ENCODE measurements at regions not wholly inside any gene's neighbourhood (a gene's known extent, or its start where the extent isn't known, plus 50 kb on each side); places are given as distances from the start of the nearest gene placed in this dataset.

DNA sequence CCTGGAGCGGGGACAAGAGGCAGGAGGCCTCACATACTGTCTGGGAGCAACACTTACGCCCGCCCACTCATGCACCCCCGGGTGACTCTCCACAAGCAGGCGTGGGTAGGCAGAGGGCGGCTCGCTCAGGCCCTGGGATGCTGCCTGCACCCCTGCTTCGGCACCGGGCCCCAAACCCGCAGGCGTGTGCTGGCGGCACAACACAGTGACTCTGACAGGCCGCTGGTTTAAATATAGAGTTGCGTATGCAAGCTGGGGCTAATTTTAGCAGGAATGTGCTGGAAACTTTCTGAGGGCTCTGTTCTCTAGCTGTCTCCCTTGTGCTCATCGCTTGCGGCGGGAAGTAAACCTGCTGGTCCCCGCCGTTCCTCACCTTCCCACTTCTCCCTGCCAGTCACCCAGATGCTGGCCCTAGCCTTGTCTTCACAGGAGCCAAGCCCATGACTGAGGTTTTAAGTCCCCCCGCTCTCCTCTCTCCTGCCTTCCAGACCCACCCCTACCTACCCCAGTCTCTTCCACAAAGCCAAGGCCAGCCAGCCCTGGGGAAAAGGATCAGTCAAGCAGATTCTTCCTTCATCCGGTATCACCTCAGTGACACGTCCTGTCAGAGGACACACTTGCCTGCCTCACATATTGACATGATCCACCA is 94.5 kb upstream of the FOXP4 start:
- DNase-seq: no peak

DNA sequence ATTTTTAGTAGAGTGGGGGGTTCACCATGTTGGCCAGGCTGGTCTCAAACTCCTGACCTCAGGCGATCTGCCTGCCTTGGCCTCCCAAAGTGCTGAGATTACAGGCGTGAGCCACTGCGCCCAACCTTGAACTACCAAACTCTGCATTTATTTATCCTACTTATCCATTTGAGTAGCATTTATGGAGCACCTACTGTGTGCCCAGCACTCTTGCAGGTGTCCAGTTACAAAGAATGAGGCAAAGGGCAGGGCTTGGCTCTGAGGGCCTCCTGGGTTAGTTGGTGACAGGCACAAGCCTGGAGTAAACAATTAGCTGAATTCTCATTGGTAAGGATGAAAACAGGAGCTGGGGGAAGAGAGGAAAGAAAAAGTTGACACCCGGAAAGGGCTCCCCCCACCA is 93.4 kb upstream of the FOXP4 start:
- no peak for DNase-seq

DNA sequence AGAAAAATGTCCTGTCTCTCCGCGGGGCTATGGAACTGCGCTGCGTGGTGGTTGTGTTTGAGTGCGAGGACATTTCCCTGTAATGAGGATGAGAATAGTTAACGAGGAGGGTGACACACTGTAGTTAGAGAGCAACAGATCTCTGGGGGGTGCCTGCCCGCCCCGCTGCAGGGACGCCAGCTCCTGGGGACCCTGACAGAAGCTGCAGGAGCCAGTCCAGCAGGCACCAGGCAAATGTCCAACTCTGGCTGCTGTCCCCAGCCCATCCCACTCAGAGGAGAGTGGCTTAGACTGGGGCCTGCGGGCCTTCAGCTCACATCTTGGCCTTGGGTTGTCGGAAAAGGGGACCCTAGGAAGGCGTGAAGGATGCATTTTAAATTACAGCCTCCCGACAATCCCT is 92.9 kb upstream of the FOXP4 start:
- DNase-seq: no peak

DNA sequence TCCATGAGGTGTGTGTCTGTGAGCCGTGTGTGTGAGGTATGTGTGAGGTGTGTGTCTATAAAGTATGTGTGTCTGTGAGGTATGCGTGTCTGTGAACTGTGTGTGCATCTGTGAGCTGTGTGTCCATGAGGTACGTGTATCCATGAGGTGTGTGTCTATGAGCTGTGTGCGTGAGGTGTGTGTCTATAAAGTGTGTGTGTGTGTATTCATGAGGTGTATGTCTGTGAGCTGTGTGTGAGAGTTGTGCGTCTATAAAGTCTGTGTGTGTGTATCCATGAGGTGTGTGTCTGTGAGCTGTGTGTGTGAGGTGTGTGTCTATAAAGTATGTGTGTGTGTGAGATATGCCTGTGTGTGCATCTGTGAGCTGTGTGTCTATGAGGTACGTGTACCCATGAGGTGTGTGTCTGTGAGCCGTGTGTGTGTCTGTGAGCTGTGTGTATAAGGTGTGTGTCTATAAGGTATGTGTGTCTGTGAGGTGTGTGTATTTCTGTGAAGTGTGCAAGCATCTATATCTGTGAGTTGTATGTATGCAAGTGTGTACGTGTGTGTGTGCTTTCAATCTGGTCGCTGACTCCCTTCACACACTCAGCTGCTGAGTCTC is 91.9 kb upstream of the FOXP4 start:
- no peak for DNase-seq

DNA sequence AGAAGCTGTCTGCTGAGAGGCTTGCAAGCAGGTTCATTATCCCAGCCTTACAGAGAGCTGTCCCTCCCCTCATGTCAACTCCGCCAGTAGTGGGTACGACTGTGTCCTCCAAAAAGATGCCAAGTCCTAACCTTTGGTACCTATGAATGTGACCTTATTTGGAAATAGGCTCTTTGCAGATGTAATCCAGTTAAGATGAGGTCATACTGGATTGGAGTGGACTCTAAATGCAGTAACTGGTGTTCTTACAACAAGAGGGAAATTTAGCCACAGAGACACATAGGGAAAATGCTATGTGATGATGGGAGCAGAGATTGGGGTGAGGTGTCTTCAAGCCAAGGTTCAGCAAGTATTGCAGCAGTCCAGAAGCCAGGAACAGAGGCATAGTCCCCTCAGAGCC is 90.8 kb upstream of the FOXP4 start:
- no peak for DNase-seq

DNA sequence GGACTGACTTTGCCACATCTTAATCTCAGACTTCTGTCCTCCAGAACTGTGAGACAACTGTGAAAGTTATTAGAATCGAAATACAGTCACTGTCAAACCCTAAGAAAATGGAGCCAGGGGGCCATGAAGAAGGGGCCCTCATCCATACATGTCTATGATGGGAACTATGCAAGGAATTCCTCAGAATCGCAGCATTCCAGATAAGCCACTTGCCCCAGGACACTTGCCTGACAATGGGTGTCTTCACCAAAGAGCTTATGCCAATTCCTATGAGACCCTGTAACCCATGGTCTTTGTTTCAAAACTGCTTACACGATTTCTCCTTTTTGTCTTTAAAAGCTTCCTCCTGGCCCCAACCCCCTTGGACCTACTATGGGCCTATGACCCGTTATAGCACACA is 90.4 kb upstream of the FOXP4 start:
- DNase-seq: no peak

DNA sequence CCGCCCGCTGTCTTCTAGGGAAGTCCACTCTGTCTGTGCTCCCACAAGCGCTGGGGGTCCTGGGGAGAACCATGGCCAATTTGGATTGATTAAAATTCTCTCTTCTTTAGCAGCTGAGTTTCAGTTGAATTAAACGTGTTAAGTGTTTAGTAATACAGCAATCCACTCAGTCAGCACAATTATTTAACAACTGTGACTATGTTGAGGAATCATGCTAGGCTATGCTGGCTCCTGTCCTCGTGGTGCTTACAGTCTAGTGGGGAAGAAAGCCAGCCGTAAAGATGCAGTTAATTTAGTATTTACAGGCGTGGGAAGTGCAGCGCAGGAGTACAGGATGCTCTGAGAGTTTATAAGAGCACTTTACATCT is 88.9 kb upstream of the FOXP4 start:
- no peak for DNase-seq

DNA sequence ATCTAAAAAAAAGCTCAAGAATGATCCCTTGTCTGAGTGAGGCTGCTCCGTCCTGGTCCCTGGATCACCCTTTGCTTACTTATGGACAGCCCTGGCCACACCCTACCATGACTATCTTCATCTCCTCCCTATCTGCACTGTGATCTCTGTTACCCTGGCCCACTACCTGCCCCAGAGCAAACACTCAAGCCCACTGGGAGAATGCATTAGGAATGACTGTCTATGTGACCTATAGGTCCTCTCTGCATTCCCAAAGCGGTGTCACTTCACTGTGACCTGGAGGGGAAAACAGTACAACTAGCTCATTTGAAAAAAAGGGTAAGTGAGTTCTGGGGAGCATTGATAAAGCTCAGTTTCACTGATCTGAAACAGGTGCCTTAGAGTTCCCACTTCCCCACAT is 86.4 kb upstream of the FOXP4 start:
- no peak for DNase-seq

DNA sequence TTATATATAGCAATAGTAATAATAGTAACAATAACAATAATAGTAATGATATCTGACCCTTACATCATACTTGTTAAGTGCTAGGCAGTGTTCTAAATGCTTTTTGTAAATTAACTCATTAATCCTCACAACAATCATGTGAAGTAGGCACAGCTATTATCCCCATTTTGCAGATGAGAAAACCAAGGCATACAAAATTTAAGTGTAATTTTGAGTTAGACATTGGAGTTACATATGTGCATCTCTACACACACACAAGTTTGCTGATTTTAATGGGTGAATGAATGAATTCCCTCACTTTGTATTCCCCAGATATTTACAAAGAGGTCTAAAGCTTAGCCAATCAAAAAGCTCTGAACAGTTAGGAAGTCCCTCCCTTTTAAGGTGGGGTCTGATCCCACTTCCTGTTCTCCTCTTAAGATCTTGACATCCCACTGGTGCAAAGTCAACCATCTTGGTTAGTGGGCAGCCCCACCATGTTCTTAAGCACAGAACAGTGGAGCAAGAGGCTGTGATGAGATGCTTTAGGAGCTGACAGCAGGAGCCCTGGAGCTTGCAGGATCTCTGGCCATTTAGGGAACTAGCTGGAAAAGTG is 85.3 kb upstream of the FOXP4 start:
- DNase-seq: no peak

DNA sequence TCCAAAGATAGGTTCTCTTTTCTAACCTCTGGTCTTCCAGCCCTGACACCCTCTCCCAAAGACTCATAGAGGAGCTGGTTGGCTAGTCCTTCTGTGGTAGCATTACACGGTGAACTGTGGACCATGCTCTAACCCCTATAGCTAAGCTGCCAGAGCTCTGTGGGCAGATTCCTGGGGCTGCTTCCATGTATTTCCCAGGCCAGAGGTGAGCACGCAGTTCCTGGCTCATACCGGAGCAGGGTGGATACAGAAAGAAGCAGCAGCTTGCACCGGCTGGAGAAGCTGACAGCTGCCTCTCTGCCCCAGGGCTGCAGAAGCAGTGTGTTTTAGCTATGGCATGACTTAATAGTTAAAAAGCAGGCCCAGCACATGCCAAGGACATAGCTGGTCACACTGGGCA is 84.1 kb upstream of the FOXP4 start:
- no peak for DNase-seq

DNA sequence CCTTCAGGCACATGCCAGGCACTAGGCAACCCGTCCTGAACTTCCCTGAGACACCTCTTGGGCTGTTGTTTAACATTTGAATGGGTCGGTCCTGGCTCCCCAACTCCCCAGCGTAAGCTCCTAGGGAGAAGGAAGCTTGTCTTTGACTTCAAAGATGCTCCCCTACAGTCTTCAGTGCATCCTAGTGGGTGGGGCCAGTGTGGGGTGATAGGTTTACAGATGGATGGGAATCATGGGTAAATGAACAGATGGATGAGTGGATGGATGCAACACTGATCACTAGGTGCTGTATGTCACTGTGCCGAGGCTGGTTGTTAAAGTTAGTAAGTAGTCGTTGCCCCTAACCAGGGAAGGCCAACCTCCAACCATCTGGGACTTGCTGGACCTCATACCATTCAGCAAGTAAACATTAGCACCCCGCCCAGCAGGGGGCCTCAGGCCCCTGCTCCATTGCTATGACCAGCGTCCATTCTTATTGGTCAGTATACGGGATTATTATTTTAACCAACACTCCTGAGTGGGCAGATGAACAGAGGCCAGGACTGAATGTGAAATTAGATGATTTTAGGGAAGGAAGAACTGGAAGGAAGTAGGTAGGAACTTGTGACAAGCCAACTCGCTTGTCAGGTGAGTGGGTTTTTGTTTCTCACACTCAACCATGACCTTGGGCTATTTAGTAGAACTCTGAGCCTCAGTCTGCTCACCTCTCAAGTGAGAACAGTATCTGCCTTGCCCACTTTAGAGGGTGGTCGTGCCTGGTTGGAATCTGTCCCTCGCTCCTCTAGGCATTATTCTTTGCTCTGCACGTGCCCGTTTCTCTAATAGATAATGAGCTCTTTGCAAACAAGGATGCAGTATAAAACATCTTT is 82.9 kb upstream of the FOXP4 start:
- DNase-seq: no peak

DNA sequence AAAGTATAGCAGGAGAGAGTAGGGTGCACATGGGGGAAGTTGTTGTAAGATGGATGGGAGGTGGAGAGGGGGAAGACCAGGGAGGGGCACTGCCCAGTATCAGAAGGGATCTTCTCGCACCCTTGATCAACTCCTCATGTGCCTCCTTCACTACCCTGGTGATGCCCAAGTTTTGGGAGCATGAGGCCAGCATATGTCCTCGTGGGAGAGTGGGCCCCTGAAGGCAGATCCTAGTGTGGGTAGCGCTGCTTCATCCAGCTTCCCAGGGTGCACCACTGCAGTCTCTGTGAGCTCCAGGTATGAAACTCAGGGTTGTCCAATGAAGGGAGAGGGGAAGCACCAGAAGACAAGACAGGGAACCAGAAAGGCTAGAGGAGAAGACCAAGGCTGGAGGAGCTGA is 82.2 kb upstream of the FOXP4 start:
- no peak for DNase-seq

DNA sequence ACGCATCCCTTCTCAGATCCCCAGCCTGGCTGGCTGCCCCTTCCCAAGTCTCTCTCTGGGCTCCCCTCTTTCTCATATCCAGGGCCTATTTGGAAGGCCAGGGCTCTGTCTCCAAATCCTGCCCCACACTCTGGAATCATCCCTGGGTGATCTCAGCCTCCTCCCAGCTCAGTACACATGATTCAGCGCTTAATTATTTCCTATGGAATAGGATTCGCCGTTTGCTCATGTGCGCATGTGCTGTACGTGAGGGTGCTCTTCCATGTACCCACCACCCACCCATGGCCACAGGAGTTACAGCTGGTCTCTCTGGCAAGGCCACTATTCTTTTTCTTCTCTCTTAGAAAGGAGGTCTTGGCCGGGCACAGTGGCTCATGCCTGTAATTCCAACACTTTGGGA is 81.7 kb upstream of the FOXP4 start:
- DNase-seq: no peak

DNA sequence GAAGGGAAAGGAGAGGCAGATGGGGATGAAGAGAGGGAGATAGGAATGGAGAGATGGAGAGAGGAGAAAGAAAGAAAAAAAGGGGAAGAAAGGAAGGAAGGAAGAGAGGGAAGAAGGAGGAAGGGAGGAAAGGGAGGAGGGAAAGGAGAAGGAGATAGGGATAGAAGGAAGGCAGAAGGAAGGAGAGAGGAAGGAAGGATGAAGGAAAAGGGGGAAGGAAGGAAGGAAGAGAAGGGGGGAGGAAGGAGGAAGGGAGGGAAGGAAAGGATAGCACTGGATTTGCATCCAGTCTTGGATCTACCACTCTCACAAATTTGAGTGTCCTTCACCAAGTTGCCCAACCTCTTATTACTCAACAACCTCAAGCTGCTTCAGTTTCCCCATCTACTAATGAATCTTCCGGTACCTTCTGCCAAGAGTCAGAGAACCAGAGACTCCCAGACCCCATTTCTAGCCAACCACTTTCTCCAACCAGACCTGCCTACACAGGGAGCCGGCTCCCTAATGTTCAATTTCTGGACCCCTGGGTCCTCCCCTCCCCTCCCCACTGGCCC is 79.7 kb upstream of the FOXP4 start:
- DNase-seq: no peak

DNA sequence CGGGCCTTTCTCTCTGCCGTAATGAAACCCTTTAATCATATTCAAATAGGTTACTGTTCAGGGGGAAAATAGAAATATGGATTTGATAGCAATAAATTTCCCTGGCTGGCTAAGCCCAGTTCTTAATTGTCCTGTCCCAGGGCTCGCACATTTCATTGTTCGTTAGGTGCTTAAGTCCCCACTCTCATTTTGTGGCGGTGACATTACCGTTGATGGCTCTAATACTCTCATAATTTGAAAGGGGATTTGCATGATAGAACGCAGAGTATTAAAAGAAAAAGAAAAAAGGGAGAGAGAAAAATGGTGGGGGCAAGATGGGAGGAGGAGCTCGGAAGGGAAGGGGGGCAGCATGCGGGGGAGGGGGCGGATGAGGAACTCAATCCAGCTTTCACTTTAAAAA is 79.1 kb upstream of the FOXP4 start:
- DNase-seq: no peak

DNA sequence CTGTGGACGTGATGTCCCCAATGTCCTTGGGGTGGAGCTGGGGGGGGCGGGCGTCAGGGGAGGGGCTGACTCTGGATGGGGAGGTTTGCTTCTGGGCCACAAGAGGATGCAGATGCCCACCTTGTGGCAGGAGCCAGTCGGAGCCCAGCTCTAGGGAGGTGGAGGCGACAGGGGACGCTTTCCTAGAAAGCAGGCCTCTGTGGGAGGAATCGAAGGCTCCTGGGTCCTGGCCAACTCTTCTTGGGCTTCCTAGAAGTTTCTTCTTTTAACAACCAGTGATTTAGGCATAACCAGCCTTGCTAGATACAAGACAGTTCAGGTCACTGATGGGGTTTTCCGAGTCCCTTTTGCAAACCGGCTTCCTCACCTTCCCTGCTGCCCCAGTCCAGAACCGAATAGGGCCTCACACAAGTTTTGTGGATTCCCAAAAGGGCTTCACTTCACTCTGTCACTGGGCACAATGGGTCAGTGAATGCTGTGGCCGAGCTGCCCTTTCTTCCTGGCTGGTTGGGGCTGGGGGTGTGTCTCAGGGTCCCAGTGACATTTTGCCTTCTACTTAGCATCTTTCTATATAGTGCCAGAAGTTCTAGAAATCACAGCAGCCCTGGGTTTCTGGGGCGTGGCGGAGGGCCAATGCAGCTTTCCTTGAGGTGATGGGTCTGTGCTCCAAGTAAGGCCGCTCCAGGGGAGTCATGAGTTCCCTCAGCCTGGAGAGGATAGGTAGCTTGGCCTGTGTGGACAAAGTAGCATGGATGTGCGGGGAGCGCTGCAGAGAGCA is 78.4 kb upstream of the FOXP4 start:
- no peak for DNase-seq

DNA sequence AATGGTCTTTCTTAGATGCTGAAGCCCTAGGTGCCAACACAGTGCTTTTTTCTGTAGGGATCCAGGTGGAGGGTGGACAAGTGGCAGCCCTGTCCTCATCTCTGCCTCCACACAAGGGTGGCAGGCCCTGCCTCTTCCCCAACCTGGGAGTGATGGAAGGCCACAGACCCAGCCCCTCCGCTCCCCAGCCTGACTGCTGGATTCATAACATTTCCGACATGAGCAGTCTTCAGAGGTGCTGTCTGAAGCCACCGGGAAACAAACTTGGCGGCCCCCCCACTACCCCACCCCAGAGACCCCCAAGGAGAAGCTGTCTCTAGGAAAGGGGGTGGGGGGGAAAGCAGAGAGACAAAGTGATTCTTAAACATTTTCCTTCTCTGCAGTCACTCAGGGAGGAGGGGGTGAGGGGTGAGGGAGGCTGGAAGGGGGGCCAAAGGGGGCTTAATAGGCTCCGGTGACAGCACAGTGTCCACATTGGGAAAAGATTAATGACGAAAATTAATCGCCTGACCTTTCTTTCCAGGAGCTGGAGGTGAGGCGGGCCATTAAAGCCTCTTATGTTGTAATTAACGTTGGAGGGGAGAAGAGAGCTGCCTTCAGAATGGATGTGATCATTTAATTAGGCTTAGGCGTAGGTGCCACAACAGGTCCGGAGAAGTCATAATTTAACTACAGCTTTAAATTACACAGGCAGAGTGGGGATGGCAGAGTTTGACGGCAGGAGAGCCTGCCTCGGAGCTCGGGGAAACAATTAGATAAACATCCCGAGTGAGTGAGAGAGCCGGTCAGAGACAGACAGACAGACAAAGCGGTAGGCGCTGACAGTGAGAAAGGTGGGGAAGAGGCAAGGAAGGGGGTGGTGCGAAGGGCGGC is 76.8 kb upstream of the FOXP4 start:
- no peak for DNase-seq

DNA sequence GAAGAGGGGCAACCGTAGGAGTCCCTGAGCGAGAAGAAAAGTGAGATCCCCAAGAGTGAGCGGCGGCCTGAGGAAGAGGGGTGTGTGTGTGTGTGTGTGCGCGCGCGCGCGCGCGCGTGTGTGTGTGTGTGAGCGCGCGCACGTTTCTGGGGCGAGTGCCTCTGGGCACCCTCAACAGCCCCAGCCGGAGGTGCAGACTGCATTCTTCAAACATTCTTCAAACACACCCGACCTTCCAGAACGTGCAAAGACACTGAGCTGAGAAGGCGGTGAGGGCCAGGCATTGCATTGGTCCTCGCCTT is 76.2 kb upstream of the FOXP4 start:
- DNase-seq: no peak

DNA sequence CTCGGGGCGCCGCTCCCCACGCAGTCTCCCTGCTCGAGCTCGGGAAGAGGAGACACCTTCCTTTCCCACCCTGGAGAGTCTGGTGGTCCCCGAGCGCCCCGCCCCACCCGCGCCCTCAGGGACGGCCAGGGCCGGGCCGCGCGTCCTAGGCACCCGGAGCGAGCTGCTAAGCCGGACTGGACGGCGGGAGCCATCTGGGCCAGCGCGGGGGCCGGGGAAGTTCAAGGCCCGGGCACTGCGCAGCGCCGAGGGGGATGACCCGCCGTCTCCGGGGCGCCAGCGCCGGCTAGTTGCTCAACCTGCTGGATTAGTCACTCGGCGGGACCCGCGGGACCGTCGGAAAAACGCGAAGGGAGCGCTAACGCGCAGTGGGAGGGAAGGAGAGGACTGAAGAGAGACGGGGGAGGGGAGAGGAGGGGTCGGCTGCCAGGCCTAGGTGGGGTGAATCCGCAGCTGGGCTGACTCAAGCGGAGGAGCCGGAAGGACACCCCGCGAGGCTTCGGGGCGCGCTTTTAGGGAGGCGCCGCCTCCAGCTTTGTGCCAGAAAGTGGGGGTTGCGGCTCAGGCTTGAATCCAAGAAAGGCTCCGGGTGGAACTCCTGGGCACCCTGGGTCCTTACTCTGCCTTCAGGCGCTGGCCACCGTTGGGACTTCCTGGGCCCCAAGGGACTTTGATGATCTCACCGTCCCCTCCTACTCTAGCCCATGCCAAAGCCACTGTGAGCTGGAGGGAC is 75.7 kb upstream of the FOXP4 start:
- DNase-seq: no peak

DNA sequence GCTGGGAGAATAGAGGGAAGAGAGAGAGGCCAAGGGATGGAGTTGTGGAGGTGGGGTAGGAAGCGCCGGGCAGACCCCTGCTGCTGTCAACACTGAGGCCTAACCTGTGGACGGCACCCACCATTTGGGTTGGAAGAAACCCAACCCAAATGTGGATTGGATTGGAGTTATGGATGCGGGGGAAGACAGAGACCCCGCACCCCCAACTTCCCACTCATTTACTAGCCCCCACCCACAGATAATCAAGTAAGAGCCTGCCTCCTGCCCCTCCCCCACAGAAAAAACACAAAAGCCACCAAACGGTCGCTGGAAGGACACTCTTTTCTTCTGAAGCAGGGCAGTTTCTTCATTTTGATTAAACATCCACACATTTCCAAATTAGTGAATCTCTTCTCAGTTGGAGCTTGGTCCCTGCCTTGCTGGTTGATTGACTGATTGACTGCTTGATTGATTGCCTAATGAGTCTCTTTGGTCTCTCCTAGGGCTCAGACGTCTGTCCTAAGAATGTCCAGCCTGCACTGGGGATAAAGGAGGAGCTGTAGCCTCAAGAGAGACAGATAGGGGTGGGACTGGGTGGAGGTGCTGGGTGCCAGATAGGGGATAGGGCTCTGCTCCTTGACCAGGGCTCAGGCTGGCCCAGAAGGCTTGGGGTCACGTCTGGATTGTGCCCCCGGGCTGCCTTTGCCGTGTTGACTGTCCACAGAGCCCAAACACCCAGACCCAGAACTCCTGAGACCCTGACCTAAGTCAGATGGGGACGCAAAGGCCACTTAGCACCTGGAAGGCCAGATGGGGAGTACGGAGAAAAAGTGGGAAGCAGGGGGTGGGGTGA is 74.9 kb upstream of the FOXP4 start:
- DNase-seq: no peak

Measured in NCI-H1694 treated with DMSO at 0.1 percent for 48 hours (cell line).